ENCODE measurements at regions not wholly inside any gene's neighbourhood (a gene's known extent, or its start where the extent isn't known, plus 50 kb on each side); places are given as distances from the start of the nearest gene placed in this dataset.

DNA sequence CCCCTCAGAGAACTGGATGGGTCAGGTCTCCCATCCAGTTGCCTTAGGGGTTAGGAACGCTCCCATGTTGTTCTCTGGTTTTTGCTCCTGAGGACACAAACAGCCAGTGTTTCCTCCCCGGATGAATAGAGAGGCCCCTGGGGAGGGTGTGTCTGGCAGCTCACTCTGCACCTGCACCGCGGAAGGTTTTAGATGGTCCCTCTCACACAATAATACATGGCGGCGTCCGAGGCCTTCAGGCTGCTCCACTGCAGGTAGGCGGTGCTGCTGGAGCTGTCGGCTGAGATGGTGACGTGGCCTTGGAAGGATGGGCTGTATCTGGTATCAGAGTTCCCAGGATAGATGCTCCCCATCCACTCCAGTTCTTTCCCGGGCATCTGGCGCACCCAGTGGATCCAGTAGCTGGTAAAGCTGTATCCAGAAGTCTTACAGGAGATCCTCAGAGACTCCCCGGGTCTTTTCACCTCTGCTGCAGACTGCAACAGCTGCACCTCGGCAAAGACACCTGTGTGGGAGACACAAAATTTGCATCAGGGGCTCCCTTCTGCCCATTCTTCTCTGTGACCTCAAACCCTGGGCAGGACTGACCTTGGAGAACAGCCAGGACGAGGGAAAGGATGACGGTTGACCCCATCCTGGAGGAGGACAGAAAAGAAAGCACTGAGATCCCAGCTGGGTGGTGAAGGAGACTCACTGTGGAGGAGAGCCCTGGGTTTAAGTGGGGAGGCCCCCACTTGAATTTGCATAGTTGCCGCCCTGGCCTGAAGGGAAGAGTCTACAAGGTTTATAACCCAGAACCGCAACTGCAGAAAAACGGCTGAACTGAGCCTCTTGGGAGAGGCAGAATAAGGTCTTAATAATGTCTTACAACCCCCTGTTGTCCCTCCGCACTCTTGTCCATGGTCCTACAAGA is 1324.8 kb downstream of the TMEM121 start:
- no TSS peak for BruUV-seq (replicated peaks)
- dilution Hi-C loops (cut with MboI; ENCODE audit: extremely low pct_ligation_motif_present, low sequenced_read_pairs), result no loop called here
- CTCF ChIA-PET, result no interaction called here

More for the DNA sequence above, 1324.8 kb downstream of the TMEM121 start:
- no peaks in the 10 kb centered on the region for H3K9me1 ChIP-seq (replicated peaks; ENCODE audit: control insufficient read depth, extremely low read depth, insufficient read depth, low read length)
- no peaks in the 10 kb centered on the region for H3K79me2 ChIP-seq (ENCODE audit: control insufficient read depth, insufficient read depth, low read length)
- no peaks in the 10 kb centered on the region for H3K9me3 ChIP-seq (replicated peaks; ENCODE audit: control insufficient read depth, insufficient read depth, low read length)
- H3K4me2 ChIP-seq (ENCODE audit: insufficient read depth, low read length), result no peak overlapping the region
- H3K36me3 ChIP-seq (ENCODE audit: control insufficient read depth in 2 of 2, extremely low read depth in 1 of 2, insufficient read depth in 2 of 2, low read length in 2 of 2), result no peaks in the 10 kb centered on the region
- FAIRE-seq (no peak), DNase-seq (ENCODE audit: low read depth, low spot score) (no peak)
- POLR2A ChIA-PET, result no interaction called here
- no peak overlapping the region for H3K9ac ChIP-seq (replicated peaks; ENCODE audit: extremely low read depth, insufficient read depth, low read length)
- no peaks in the 10 kb centered on the region for H4K20me1 ChIP-seq (replicated peaks; ENCODE audit: control insufficient read depth, extremely low read depth, insufficient read depth, low read length)
- H3K4me1 ChIP-seq (ENCODE audit: control insufficient read depth, extremely low read depth, insufficient read depth, low read length), result no peaks in the 10 kb centered on the region
- intact Hi-C loops (cut with micrococcal nuclease), result no loop called here
- no peak overlapping the region for H2AFZ ChIP-seq (ENCODE audit: low read depth, low read length)
- no peaks in the 10 kb centered on the region for H3K27me3 ChIP-seq (ENCODE audit: control insufficient read depth in 2 of 2, insufficient read depth in 2 of 2, low read length in 2 of 2)
- H3K4me3 ChIP-seq (replicated peaks in 1 of 3; ENCODE audit: insufficient read depth in 1 of 3, low read depth in 1 of 3, low read length in 3 of 3), result no peak overlapping the region
- no peak overlapping the region for H3K27ac ChIP-seq (ENCODE audit: insufficient read depth, low read depth, low read length)
- no peak for TF ChIP-seq MYC (IDR thresholded peaks at IDR 0.05; ENCODE audit: low read depth, low read length)
- no peak for TF ChIP-seq JUN (IDR thresholded peaks at IDR 0.05; ENCODE audit: borderline replicate concordance, insufficient read depth, insufficient read length, low read depth)
- TF ChIP-seq MAX (IDR thresholded peaks at IDR 0.05; ENCODE audit: insufficient read depth, insufficient read length), result no peak
- TF ChIP-seq GATA2 (IDR thresholded peaks at IDR 0.05; ENCODE audit: insufficient read depth, insufficient read length, low read depth, low read length), result no peak
- no peak for TF ChIP-seq EZH2 (IDR thresholded peaks at IDR 0.05; ENCODE audit: borderline replicate concordance, low read depth, low read length, severe bottlenecking)
- no peak for TF ChIP-seq FOS (IDR thresholded peaks at IDR 0.05; ENCODE audit: borderline replicate concordance, insufficient read depth, low read length)
- TF ChIP-seq, protein P1, sequence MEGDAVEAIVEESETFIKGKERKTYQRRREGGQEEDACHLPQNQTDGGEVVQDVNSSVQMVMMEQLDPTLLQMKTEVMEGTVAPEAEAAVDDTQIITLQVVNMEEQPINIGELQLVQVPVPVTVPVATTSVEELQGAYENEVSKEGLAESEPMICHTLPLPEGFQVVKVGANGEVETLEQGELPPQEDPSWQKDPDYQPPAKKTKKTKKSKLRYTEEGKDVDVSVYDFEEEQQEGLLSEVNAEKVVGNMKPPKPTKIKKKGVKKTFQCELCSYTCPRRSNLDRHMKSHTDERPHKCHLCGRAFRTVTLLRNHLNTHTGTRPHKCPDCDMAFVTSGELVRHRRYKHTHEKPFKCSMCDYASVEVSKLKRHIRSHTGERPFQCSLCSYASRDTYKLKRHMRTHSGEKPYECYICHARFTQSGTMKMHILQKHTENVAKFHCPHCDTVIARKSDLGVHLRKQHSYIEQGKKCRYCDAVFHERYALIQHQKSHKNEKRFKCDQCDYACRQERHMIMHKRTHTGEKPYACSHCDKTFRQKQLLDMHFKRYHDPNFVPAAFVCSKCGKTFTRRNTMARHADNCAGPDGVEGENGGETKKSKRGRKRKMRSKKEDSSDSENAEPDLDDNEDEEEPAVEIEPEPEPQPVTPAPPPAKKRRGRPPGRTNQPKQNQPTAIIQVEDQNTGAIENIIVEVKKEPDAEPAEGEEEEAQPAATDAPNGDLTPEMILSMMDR (IDR thresholded peaks at IDR 0.05; ENCODE audit: extremely low read depth in 1 of 2, insufficient read depth in 1 of 2, low read depth in 1 of 2, low read length in 2 of 2), result no peak
- no peak for TF ChIP-seq POLR2A (IDR thresholded peaks at IDR 0.05; ENCODE audit: low read depth, low read length)
- no peak for TF ChIP-seq POLR2AphosphoS5 (IDR thresholded peaks at IDR 0.05; ENCODE audit: insufficient read depth, low read depth, low read length)

Data from endothelial cell of umbilical vein (primary cell).